ENCODE measurements at regions not wholly inside any gene's neighbourhood (a gene's known extent, or its start where the extent isn't known, plus 50 kb on each side); places are given as distances from the start of the nearest gene placed in this dataset.

DNA sequence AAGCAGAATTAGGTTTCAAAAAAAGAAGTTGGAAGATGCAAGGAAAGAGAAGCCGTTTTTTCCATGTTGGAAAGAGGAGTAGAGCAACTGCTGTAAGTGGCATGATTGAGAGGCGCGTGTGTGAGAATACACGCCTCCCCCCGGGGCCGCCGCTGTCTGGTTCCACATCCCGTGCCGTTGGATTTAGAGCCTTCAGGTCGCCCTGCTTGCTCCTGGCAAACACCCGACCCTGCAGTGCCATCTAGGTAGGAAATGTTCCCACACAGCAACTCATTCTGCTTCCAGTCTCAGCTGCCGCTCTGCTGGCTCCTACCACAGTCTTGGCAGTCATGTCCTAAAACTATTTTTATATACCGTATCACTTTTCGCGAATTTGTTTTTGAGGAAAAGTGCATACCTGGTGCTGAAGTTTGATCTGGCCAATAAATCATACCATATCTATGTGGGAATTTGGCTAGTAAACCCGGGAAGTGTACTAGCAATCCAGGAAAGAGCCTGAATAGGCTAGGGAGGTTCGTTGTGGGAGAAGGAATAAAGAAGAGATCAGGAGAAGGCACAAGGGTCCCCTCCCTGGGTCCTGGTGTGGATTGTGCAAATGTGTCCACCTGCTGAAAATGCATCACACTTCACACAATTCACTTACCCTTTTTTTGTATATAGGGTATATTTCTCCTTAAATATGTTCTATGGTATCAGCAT is 372.7 kb downstream of the FBXO15 start:
- Histone ChIP-seq H3K79me2 (ENCODE audit: control insufficient read depth, insufficient read depth, low read length) (no peaks in the 10 kb centered on the region), H3K4me1 (ENCODE audit: control insufficient read depth, extremely low read depth, insufficient read depth, low read length) (no peaks in the 10 kb centered on the region), H3K4me3 (replicated peaks in 1 of 4; ENCODE audit: control extremely low read depth in 1 of 4, insufficient read depth in 1 of 4, low read depth in 3 of 4, low read length in 4 of 4) (no peak overlapping the region), H3K9ac (ENCODE audit: insufficient read depth, low read length) (no peak overlapping the region), H3K36me3 (ENCODE audit: control insufficient read depth, insufficient read depth, low read length) (no peaks in the 10 kb centered on the region), H2AFZ (ENCODE audit: low read length) (no peak overlapping the region), H3K27ac (ENCODE audit: insufficient read depth, low read length) (no peak overlapping the region), H4K20me1 (ENCODE audit: control insufficient read depth, extremely low read depth, insufficient read depth, low read length) (no peaks in the 10 kb centered on the region), H3K9me3 (ENCODE audit: control insufficient read depth, insufficient read depth, low read depth, low read length) (no peaks in the 10 kb centered on the region), H3K27me3 (ENCODE audit: control insufficient read depth, insufficient read depth, low read length) (no peaks in the 10 kb centered on the region), H3K4me2 (ENCODE audit: extremely low read depth, insufficient read depth, low read length) (no peak overlapping the region)
- no peak for DNase-seq (ENCODE audit: low read depth in 2 of 2)
- TF ChIP-seq EZH2 (IDR thresholded peaks at IDR 0.05; ENCODE audit: low read length, missing control alignments): no peak
- no peak for TF ChIP-seq CTCF (conservative IDR thresholded peaks at IDR 0.05 in 1 of 2, IDR thresholded peaks at IDR 0.05 in 1 of 2; ENCODE audit: low read depth in 1 of 2, low read length in 2 of 2)

DNA sequence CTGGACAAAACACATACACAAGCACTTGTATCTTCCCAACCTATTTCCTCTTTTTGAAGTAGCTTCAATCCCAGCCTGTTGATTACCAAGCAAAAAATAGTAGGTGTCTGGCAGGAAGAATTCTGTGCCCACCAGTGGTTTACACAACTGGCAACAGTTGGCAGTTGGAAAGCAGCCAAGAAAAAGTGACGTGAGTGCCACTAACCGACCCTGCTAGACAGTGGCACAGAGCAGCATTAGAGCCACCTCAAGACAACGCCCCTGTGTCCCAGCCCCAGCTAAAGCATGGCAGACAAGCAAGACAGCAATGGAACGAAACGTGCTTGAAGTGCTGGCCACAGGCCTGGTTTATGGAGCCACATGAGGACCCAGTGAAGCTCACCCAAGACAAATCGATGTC is 379.6 kb downstream of the FBXO15 start:
- DNase-seq (ENCODE audit: low read depth in 2 of 2): no peak
- Histone ChIP-seq H4K20me1 (ENCODE audit: control insufficient read depth, extremely low read depth, insufficient read depth, low read length) (no peaks in the 10 kb centered on the region), H3K79me2 (ENCODE audit: control insufficient read depth, insufficient read depth, low read length) (no peaks in the 10 kb centered on the region), H3K4me1 (ENCODE audit: control insufficient read depth, extremely low read depth, insufficient read depth, low read length) (no peaks in the 10 kb centered on the region), H2AFZ (ENCODE audit: low read length) (no peak overlapping the region), H3K4me3 (replicated peaks in 1 of 4; ENCODE audit: control extremely low read depth in 1 of 4, insufficient read depth in 1 of 4, low read depth in 3 of 4, low read length in 4 of 4) (no peak overlapping the region), H3K27ac (ENCODE audit: insufficient read depth, low read length) (no peak overlapping the region), H3K9me3 (ENCODE audit: control insufficient read depth, insufficient read depth, low read depth, low read length) (no peaks in the 10 kb centered on the region), H3K4me2 (ENCODE audit: extremely low read depth, insufficient read depth, low read length) (no peak overlapping the region), H3K9ac (ENCODE audit: insufficient read depth, low read length) (no peak overlapping the region), H3K27me3 (ENCODE audit: control insufficient read depth, insufficient read depth, low read length) (no peaks in the 10 kb centered on the region), H3K36me3 (ENCODE audit: control insufficient read depth, insufficient read depth, low read length) (no peaks in the 10 kb centered on the region)
- TF ChIP-seq EZH2 (IDR thresholded peaks at IDR 0.05; ENCODE audit: low read length, missing control alignments) (no peak), CTCF (conservative IDR thresholded peaks at IDR 0.05 in 1 of 2, IDR thresholded peaks at IDR 0.05 in 1 of 2; ENCODE audit: low read depth in 1 of 2, low read length in 2 of 2) (no peak)

DNA sequence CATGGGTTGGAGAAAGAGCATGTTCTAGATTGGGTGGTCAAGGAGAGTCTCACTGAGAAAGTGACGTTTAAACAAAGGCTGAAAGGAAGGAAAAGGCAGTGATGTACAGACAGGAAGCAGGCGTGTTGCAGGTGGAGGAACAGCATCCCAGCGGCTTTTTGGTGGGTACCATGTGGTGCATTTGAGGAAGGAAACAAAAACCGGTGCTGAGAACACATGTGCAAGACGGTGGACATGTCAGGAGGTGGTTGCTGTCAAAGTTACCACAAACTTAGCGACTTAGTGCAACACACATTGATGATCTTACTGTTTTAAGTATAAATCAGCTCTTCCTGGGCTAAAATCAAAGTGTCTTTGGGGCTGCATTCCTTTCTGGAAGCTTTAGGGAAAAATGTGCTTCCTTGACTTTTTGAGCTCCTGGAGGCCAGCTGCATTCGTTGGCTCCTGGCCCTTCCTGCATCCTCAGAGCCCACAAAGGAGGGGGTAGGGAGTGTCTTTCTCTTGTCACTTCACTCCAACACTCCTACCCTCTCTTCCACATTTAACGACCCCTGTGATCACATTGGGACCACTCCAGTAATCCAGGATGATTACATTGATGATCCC is 380.6 kb downstream of the FBXO15 start:
- H2AFZ ChIP-seq (ENCODE audit: low read length): no peak overlapping the region
- H3K27me3 ChIP-seq (ENCODE audit: control insufficient read depth, insufficient read depth, low read length): no peaks in the 10 kb centered on the region
- no peaks in the 10 kb centered on the region for H3K36me3 ChIP-seq (ENCODE audit: control insufficient read depth, insufficient read depth, low read length)
- H4K20me1 ChIP-seq (ENCODE audit: control insufficient read depth, extremely low read depth, insufficient read depth, low read length): no peaks in the 10 kb centered on the region
- no peak overlapping the region for H3K9ac ChIP-seq (ENCODE audit: insufficient read depth, low read length)
- no peaks in the 10 kb centered on the region for H3K4me1 ChIP-seq (ENCODE audit: control insufficient read depth, extremely low read depth, insufficient read depth, low read length)
- peak in 1 of 2 donors; percentile 18 for DNase-seq (ENCODE audit: low read depth in 2 of 2)
- H3K9me3 ChIP-seq (ENCODE audit: control insufficient read depth, insufficient read depth, low read depth, low read length): no peaks in the 10 kb centered on the region
- no peak overlapping the region for H3K27ac ChIP-seq (ENCODE audit: insufficient read depth, low read length)
- TF ChIP-seq CTCF (conservative IDR thresholded peaks at IDR 0.05 in 1 of 2, IDR thresholded peaks at IDR 0.05 in 1 of 2; ENCODE audit: low read depth in 1 of 2, low read length in 2 of 2): no peak
- TF ChIP-seq EZH2 (IDR thresholded peaks at IDR 0.05; ENCODE audit: low read length, missing control alignments): no peak
- no peaks in the 10 kb centered on the region for H3K79me2 ChIP-seq (ENCODE audit: control insufficient read depth, insufficient read depth, low read length)
- no peak overlapping the region for H3K4me2 ChIP-seq (ENCODE audit: extremely low read depth, insufficient read depth, low read length)
- no peak overlapping the region for H3K4me3 ChIP-seq (replicated peaks in 1 of 4; ENCODE audit: control extremely low read depth in 1 of 4, insufficient read depth in 1 of 4, low read depth in 3 of 4, low read length in 4 of 4)

Data from fibroblast of lung (primary cell).